Right lobe of liver (tissue), 4 donors: ENCODE measurements at regions not wholly inside any gene's neighbourhood (a gene's known extent, or its start where the extent isn't known, plus 50 kb on each side); places are given as distances from the start of the nearest gene placed in this dataset.

Experiments
- CTCF ChIP-seq, 4 donors: fragments of 200-600 bp in 3 of 4; fragments of 450-650 bp in 1 of 4; IDR thresholded peaks; one replicate each; pipeline versions ENCODE4 v1.5.1 to v1.8.0; 2016 to 2022; ENCODE audit warnings: antibody characterized with exemption in 4 of 4, mild to moderate bottlenecking in 2 of 4
- POLR2A ChIP-seq: fragments of 450-650 bp; IDR thresholded peaks from one replicate; pipeline ENCODE4 v1.6.1; 2017; ENCODE audit warnings: antibody characterized with exemption, mild to moderate bottlenecking
- donor health status: DM: no; HTN: no; CAD: no.
- donor health status: DM: no; HTN: no; CAD: no.
- donor health status: DM: no; HTN: yes; CAD: no.

- TF ChIP-seq POLR2A (no peak), CTCF (IDR thresholded peaks at IDR 0.05) (no peak)
These were observed 383.0 kb upstream of the NFIA start for GRCh38 chr1:60699325-60699724.
